CD4-positive, alpha-beta T cell treated with Interleukin-4 for 4 hours (primary cell): ENCODE measurements at regions not wholly inside any gene's neighbourhood (a gene's known extent, or its start where the extent isn't known, plus 50 kb on each side); places are given as distances from the start of the nearest gene placed in this dataset.
A peak's percentile ranks its signal among the peaks of the same experiment; 100 is the strongest.
"Not testable (repeated sequence)": the region's sequence is repeated elsewhere in the genome, so short reads cannot be mapped to it uniquely, and the experiment has no call there.

Experiments used
- DNase-seq: peaks from one replicate; pipeline ENCODE4 v3.0.0-alpha.2; 2020

GRCh38 chr1:185463011-185463410 is 146.0 kb upstream of the IVNS1ABP start:
- DNase-seq, result no peak

- DNase-seq, result not testable (repeated sequence)
Measured at GRCh38 chr1:185460723-185461122, 143.7 kb upstream of the IVNS1ABP start.

GRCh38 chr1:185459141-185459540 is 142.1 kb upstream of the IVNS1ABP start:
- DNase-seq, result no peak

GRCh38 chr1:185458670-185459069 is 141.6 kb upstream of the IVNS1ABP start:
- no peak for DNase-seq

GRCh38 chr1:185453496-185454192 is 136.6 kb upstream of the IVNS1ABP start:
- DNase-seq, result no peak

GRCh38 chr1:185450917-185451316 is 133.9 kb upstream of the IVNS1ABP start:
- no peak for DNase-seq

- no peak for DNase-seq
Measured at GRCh38 chr1:185450060-185450788, 133.2 kb upstream of the IVNS1ABP start.

GRCh38 chr1:185449378-185450059 is 132.5 kb upstream of the IVNS1ABP start:
- DNase-seq, result no peak

GRCh38 chr1:185448591-185449186 is 131.6 kb upstream of the IVNS1ABP start:
- DNase-seq, result no peak

GRCh38 chr1:185446131-185446530 is 129.1 kb upstream of the IVNS1ABP start:
- DNase-seq, result no peak

- no peak for DNase-seq
Measured at GRCh38 chr1:185445594-185445993, 128.6 kb upstream of the IVNS1ABP start.

- DNase-seq, result no peak
Measured at GRCh38 chr1:185444676-185445075, 127.6 kb upstream of the IVNS1ABP start.

GRCh38 chr1:185442050-185442449 is 125.0 kb upstream of the IVNS1ABP start:
- DNase-seq, result no peak

GRCh38 chr1:185441605-185442004 is 124.6 kb upstream of the IVNS1ABP start:
- DNase-seq, result no peak

- no peak for DNase-seq
Measured at GRCh38 chr1:185440877-185441276, 123.8 kb upstream of the IVNS1ABP start.

- DNase-seq, result peak; percentile 80
Measured at GRCh38 chr1:185439727-185440415, 122.8 kb upstream of the IVNS1ABP start.

- DNase-seq, result no peak
Measured at GRCh38 chr1:185438936-185439335, 121.9 kb upstream of the IVNS1ABP start.

GRCh38 chr1:185435696-185436379 is 118.8 kb upstream of the IVNS1ABP start:
- DNase-seq, result no peak

GRCh38 chr1:185434721-185435120 is 117.7 kb upstream of the IVNS1ABP start:
- no peak for DNase-seq

GRCh38 chr1:185433667-185434066 is 116.6 kb upstream of the IVNS1ABP start:
- no peak for DNase-seq

- DNase-seq, result no peak
Measured at GRCh38 chr1:185432948-185433347, 115.9 kb upstream of the IVNS1ABP start.

- no peak for DNase-seq
Measured at GRCh38 chr1:185431612-185432011, 114.6 kb upstream of the IVNS1ABP start.
